ENCODE measurements at regions not wholly inside any gene's neighbourhood (a gene's known extent, or its start where the extent isn't known, plus 50 kb on each side); places are given as distances from the start of the nearest gene placed in this dataset.

DNA sequence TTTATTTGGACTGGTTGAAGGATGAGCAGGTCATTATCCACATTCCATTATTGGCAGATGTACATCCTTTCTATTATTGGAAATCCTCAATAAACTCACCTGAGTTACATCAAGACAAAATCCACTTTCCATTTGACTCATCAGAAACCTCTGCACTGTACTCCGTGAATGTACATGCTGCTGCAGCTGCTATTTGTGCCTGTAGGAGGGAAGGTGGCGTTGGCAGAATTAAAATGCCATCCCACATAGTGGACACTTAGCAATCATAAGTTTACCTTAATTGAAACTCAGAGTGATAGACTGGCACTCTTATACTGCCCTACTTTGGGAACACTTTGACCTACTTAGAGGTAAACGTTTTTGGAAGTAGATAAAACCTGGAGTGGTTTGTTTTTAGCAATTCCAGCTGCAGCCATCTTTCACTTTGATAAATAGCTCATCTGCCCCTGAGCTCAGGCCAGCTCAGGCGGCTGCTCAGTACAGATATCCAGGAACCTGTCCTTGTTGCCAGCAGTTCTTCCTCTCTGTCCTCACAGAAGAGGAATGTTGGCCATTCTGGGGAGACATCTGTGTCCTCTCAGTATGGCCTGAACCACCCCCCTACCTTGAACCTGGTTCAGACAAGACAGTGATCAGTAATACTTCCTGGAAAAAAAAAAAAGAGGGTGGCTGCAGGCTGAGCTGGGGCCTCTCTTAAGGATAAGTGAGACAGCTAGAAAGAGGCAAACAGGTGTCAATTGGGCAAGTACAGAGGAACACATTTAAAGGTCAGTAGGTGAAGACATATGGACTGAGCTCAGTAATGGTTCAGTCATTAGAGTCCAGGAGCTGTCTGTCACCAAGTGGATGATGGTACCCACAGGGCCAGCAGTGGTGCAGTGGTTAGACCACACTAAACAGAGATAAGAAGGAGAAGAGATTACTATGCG is 153.4 kb upstream of the UMPS start:
- no peak for DNase-seq (ENCODE audit: low read depth in 2 of 2)

DNA sequence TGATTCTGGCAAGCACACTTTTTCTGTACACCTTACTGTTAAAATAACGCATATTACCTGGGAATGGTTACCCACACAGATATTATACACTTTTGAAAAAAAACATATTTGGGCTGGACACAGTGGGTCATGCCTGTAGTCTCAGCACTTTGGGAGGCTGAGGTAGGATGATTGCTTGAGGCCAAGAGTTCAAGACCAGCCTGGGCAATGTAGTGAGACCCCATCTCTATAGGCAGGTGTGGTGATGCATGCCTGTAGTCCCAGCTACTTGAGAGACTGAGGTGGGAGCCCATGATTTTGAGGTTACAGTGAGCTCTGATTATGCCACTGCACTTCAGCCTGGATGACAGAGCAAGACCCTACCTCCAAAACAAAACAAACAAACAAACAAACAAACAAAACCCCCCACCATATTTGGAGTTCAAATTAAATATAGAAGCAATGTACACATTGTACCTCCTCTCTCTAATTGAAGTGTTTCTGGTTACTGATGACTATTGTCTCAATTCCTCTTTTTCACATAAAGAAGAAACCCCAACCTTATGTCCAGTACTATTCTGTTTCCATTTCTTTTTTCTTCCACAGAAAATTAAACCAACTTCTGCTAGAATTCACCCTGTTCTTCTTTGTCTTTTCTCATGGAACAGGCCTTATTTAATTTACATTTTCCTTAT is 152.6 kb upstream of the UMPS start:
- DNase-seq (ENCODE audit: low read depth in 2 of 2) = no peak

DNA sequence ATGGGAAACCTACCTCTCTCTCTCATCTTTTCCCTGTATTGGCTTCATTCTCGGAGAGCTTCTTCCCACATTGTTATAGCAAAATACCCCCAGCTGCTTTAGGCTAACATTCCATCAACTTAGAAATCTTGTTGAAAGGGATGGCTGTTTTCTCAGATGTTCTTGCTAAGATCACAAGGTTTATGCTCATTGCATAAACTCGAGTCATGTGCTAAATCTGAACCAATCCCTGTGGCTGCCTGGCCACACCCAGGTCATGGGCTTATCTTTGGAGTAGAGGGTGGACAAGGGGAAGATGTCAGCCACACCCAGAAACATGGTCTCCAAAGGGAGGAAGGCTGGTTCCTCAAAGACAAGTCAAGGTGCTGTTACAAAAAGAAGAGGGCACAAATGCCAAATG is 150.6 kb upstream of the UMPS start:
- DNase-seq (ENCODE audit: low read depth in 2 of 2) = no peak

DNA sequence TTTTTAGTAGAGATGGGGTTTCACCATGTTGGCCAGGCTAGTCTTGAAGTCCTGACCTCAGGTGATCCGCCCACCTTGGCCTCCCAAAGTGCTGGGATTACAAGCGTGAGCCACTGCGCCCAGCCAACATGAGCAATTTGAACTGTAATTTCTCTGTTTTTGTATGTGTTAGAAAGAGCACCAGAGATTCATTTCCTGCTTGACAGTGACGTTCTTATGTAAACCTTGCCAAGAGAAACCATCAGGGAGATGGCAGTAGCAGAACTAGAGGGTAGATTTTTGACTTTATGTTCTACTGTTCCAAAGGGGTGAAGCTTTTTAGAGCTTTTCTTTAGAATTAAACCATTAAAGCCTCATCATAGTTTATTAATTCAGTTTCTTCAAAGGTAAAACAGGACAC is 148.1 kb upstream of the UMPS start:
- DNase-seq (ENCODE audit: low read depth in 2 of 2) = no peak

DNA sequence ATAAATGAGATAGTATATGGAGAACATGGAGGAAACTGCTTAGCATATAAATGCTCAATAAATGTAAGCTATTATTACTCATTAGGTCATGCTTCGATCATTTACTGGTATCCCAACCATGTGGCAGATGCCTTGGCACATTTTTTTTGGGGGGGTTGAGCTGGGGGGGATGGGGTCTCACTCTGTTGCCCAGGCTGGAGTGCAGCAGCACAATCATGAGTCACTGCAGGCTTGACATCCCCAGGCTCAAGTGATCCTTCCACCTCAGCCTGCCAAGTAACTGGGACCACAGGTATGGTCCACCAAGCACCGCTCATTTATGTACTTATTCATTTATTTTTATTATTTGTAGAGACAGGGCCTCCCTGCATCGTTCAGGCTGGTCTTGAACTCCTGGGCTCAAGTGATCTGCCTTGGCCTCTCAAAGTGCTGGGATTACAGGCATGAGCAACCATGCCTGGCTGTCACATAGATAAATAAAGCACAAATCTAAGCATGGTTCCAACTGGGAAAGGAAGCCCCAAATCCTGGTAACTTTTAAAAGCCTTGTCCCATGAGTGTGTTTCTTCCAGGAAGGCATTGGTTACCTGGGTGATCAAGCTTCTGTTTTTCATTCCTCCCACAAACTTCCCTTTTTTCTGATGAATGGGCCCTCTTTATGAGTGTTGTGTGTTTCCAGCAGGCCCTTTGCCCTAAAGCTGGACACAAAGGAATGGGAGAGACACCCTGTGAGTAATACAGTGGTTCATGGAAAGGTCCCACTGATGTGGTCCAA is 147.4 kb upstream of the UMPS start:
- DNase-seq (ENCODE audit: low read depth in 2 of 2) = no peak

DNA sequence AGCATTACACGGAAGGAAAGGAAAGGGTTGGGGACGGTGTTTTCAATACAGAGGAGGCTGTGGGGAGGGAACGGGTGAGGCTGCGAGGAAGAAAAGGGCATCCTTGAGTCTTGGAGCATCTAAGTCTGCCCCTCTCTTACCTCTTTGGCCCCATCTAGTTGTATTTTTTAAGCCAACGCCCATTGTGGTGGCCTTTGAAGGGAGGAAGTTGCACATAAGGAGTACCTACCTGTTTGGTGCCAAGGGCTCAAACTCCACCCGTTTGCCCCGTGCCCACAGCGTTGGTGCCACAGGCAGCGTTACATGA is 146.1 kb upstream of the UMPS start:
- no peak for DNase-seq (ENCODE audit: low read depth in 2 of 2)

DNA sequence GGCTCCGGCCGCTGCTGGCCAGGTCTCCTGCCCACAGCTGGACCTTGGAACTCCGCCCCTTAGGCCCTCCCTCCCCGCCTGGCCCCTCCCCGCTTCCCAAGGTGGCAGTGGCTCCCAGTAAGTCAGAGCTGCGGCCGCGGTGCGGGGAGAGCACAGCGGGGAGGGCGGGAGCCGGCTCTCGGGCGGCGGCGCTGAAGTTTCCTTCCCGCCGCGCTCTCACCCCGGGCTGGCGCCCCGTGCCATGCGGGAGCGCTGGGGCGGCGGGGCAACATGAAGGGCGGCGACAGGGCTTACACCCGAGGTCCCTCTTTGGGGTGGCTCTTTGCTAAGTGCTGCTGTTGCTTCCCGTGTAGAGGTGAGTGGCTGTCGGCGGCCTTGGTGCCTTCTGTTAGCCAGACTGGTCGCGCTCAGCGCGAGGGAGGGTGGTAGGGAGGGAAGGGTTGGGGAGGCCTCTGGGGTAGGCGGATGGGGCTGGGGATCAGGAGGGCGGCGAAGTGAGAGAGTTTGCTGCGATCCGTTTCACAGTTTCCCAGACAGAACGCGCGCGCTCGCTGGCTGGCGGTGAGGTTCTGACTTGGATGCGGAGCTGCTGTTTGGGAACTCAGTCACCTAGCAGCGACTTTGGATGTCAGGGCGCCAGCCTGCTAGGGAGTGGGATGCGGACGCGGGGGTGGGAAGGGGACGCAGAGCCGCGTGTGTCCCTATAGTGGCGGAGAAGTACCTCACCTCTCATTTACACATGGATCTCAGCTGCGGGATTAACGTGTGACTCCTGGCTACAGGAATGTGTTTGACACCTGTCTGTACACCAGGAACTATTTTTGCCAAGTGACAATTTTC is 145.5 kb upstream of the UMPS start:
- no peak for DNase-seq (ENCODE audit: low read depth in 2 of 2)

DNA sequence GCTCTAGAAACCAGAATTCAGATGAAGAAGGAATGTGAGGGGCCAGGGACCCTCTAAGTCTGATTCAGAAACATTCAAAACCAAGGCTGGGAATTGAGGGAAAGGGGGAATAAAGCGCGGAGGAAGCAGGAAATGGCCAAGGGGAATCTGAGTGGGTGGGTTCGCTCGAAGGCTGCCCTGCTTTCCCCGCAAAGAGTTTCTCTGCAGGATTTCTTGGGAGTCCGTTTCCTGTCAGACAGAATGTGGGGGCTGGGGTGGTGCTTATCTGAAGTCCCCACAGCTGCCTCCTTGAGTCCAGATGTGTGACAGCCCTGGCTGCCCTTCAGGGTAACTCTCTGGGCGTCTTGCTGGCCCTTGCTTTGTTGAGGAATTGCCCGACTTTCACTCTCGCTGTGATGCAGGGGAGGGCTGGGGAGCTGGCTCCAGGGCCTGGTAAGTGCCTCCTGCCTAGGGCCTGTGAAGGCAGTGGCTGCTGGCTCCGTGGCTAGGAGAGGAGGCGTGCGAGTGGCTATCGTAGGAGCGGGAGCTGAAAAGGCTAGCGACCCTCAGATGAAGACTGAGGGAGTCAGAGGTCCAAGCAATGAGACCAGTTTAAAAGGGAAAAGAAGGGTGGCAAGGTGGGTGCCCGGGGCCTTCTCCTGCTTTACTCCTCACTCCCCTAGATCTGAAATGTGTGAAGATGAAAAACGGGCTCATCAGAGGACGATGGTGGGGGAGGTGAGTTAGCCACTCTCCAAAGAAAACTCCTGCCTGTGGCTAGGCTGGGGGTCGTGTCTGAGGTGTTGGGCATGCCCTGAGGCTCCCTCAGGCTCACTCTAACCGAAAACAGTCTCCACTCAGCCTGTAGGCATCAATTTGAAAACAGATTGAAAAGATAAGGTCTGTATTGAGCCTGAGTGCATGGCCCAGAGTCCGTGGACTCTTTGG is 143.9 kb upstream of the UMPS start:
- no peak for DNase-seq (ENCODE audit: low read depth in 2 of 2)

DNA sequence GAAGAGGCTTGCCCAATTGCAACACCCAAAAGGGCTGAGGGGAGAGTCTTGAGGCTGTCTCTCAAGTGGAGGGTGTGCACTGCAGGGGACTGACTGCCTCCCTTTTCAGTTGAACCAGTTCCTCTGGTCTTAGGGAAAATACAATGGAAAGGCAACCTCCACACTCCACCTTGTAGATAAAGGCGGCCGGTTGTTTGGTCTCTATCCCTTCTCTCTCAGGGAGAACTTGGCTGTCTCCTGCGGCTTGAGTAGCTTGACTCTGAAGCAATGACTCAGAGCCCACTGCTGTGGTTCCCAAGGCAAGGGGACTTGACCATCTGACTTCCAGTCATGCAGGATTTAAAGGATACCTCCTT is 143.2 kb upstream of the UMPS start:
- no peak for DNase-seq (ENCODE audit: low read depth in 2 of 2)

DNA sequence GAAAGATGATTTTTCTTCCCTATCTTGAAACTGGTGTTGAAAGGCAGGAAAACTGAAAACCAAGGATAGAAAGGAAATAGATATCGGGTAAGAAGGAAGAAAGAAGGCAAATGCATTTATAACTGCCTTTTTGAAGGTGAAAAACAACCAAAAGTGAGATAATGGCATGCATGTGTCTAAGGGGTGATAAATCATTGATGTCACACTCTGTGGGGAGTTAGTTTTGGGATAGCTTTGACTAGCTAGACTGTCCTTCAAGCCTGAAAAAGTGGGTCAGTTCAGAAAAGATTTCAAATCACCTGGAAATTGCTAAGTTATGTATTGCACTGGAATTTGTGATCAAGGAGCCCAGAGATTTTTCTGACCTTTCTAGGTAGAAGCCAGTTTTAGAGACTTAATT is 142.2 kb upstream of the UMPS start:
- DNase-seq (ENCODE audit: low read depth in 2 of 2) = no peak

DNA sequence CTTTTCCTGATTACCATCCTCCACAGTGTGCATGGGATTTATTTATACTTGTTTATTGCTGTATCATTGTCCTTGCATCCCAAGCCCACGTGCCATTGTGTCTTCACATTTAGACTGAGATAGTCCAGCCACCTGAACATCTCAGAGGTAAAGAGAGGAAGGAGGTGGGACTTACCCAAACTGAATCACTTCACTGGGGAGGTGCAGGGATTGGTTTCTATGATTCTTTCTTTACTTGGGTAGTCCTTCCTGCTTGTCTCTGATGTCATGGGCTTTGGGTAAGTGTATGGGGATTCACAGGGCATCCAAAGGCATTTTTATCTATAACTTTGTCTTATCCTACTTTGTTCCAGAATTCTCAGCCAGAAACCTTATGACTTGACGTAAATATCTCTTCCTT is 141.5 kb upstream of the UMPS start:
- no peak for DNase-seq (ENCODE audit: low read depth in 2 of 2)

DNA sequence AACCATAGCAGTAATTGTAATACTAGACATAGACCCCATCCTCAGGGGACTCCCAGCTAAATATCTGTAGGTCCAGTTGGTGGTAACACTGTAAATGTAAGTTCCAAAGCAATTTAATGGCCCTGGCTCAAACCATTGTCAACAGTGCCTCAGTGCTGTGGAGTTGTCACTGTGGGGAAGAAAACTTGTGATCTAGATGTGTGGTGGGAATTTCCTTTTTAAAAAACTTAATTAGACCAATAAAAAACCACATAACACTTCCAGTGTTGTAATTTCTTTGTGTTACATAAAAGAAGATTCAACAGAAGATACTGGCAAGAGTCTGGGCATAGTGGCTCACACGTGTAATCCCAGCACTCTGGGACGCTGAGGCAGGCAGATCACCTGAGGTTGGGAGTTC is 138.6 kb upstream of the UMPS start:
- DNase-seq (ENCODE audit: low read depth in 2 of 2) = no peak

DNA sequence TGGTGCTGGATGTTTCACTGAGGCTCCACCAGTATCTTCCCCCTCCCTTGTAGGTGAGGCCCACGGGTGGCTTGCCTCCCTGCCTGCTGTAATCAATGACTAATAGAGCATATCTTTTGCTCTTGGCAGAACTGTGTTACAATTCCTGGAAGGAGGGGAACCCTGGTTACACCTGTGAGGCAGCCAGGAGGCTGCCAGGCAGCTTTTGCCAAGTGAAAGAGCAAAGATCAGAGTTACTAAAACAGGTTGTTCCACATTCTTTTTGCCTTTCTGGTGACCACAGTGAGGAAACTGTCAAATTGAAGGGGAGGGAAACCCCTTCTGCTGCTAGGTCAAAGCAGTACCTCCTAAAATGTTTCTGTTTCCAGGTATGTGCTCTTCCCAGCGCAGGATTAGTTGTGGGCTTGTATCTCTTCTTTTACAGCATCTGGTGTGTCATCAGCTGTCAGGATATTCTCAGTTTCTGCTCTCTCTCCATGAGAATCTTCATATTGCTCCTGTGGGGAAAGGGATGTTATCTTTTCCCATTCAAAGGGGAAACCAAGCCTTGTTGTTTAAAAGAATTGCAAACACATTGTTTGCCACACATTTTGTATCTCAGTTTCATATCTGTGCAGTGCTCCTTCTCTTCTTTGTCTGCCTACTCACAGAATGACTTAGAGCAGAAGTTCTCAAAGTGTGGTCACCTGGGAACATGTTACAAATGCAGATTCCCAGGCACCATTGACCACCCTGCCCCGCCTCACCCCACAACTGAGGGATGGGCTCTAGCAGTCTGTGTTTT is 137.4 kb upstream of the UMPS start:
- DNase-seq (ENCODE audit: low read depth in 2 of 2) = no peak

DNA sequence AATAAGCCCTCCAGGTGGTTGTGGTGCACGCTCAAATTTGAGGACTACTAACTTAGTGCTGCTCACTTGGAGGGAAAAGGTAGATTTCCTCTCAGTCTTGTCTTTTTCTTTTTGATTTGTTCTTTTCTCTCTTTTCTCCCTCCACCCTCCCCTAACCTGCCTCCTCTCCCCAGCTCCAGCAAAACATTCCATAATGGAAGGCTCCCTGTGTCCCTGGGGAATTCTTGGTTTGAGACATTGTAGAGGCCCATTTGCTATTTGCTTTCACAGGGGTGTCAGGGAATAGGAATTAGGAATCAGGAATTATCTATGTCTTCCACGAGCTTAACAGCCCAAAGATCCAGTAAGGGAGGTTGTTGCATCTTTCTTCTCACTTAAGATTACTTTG is 136.8 kb upstream of the UMPS start:
- DNase-seq (ENCODE audit: low read depth in 2 of 2) = no peak

DNA sequence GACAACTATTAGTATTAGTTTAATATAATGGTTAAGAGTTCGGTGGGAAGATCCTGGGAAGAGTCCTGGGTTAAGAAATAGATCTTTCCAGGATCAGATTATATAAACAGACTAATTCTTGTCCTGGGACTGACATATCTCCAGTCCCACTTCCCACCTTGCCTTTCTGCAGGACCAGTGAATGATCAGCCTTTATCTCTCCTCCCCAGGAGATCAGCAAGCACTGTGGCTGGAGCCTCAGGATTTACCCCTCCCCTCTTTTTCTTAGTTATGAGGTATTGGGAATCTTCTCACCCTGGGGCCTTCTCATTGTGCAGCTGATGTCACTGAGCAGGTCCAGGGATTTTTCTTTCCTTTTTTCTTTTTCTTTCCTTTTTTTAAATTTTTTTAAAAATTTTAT is 135.7 kb upstream of the UMPS start:
- DNase-seq (ENCODE audit: low read depth in 2 of 2) = no peak

DNA sequence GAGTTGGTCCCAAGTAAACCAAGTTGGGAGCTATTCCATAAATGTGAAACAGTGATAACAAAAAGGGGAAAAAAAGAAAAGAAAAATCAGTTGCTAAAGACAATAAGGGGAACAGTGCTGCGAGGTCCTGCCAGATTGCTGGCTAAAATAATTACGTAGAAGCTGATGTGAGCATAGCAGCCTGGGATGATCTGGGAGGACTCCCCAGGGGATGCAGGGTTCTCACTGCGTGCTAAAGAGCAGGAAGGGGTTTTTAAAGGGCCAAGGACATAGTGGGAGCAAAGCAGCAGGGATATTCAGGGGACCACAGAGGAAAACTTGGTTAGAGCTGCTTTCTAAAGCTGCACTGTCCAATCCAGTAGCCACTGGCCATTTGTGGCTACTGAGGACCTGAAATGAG is 133.0 kb upstream of the UMPS start:
- no peak for DNase-seq (ENCODE audit: low read depth in 2 of 2)

DNA sequence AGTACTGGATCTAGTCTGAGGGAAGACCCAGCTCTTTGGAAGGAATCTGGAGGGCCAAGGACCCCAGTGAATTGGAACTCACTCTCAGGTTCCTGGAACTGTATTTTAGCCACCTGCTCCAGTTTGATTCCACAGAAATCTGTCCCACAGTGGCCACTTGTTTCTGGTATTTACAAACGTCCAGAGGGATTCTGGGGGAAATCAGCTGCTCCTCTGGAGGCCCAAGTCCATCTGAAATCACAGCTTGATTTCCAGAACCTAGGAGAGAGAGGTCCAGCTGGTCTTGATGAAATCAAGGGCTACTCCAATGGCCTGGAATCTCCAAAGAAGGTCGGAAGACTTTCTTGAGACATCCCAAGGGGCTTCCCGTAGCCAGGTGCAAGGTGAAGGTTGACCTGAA is 132.3 kb upstream of the UMPS start:
- DNase-seq (ENCODE audit: low read depth in 2 of 2) = no peak

DNA sequence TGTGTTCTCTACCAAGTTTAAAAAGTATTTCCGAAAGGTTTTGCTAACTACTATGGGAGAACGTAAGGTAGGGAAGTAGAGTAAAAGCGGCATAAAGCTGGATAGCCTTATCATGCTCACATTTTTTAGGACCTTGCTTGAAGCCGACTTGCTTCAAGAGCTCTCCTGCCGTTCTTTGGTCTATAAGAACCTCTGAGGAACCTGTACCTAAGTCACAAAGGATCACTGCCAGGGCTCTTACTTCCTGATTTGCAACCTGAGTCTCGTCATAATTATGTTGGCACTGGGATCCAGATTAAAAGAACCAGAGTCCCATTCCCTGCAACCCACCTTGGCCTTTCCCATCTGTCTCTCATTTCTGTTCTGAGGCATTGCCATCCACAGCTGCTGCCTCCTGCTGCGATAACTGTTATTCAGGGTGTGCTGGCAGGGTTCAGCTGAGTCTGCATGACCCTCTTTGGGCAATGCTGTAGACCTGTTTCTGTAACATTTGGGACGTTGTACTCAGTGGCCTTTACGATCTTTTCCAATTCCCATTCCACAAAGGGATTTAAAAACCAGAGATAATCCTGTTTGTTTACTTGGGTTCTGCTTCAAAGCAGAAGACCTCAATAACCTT is 131.0 kb upstream of the UMPS start:
- DNase-seq (ENCODE audit: low read depth in 2 of 2) = no peak

DNA sequence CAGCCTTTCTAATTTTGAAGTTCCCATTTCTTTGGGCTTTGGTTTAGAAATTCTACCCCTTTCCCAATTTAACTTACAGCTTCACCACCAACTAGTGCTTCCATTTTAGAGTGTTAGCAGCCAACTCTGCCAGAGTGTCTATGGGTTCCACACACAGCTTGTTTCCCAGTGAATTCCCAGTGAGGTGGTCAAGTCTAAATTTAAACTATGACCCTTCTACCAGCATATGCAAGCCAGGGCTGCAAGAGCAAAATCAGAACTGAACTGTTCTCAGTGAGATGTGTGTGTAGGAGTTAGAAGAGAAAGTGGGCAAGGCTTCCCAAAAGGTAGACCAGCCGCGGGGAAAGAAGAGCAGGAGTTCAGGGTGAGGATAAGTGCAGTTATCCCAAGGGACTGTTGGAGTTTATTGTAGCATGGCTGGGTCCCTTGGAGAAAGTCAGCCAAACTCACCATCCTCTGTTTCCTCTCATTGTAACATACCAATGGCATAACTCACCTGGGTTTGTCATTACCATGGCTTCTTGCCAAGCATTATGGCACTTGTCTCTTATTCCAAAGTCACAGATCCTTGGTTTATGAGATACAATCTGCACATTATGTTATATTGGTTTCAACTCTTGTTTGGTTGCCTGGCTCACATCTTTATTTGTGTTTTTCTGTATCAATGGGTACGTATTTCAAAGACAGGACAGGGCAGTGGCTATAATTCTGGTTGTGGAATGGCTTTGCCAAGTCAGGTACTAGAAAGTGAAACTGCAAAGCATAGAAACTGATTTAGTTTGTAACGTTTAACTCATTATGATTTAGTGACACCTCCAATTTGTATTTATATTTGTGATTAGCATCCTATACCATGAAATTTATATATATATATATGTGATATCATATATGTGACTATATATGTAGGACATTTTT is 130.2 kb upstream of the UMPS start:
- DNase-seq (ENCODE audit: low read depth in 2 of 2) = no peak
